HepG2 (cell line): ENCODE measurements at regions not wholly inside any gene's neighbourhood (a gene's known extent, or its start where the extent isn't known, plus 50 kb on each side); places are given as distances from the start of the nearest gene placed in this dataset.

Experiments
- ATAC-seq: fragments of 200-7000 bp; cut with Tn5 transposase; 3 replicates; pipeline ENCODE4 v1.9.1; 2020; ENCODE audit warnings: mild to moderate bottlenecking, moderate library complexity
- BruUV-seq: library from RNA; stranded (reverse); fragments of 400-500 nt; replicated peaks from 2 replicates; lab custom pipeline; 2021; lab: Mats Ljungman, UMichigan
- CTCF ChIA-PET: fragments of 300-600 bp; formaldehyde crosslinking; extraction: SDS; loops from one replicate; lab custom pipeline; 2021; ENCODE audit warnings: low total read pairs, inconsistent platforms, low intra/inter-chr PET ratio; lab: Yijun Ruan, JAX
- POLR2A ChIA-PET: fragments of 350-600 bp; sonication (Branson Sonifier 250); formaldehyde crosslinking; loops from one replicate; lab custom pipeline; 2020; ENCODE audit warnings: antibody characterized with exemption, inconsistent platforms; lab: Yijun Ruan, JAX
- DNase-seq: peaks from one replicate; pipeline ENCODE4 v3.0.0-alpha.2; 2015; ENCODE audit warnings: low spot score
- FAIRE-seq: peaks from 3 replicates; lab custom pipeline; 2011; peaks lifted over from hg19 to GRCh38; lab: Jason Lieb, UNC
- H2AFZ ChIP-seq: one replicate; pipeline ENCODE4 v1.6.1; 2011; ENCODE audit warnings: low read length, inconsistent platforms
- H3K27ac ChIP-seq: fragments of 300-600 bp; 3 replicates; pipeline ENCODE4 v1.8.0; 2011; ENCODE audit warnings: mixed run types, mild to moderate bottlenecking, mixed read lengths, low read length, inconsistent platforms; ENCODE audit not compliant: insufficient read depth; ENCODE audit errors: extremely low read length
- H3K27me3 ChIP-seq, 2 experiments: fragments of 200-600 bp in 1 of 2; 2 replicates in 1 of 2; 3 replicates in 1 of 2; pipeline versions ENCODE4 v1.6.0 to v1.8.0; 2011; ENCODE audit warnings: low read length in 2 of 2, mild to moderate bottlenecking in 2 of 2, moderate library complexity in 2 of 2, inconsistent platforms in 1 of 2; ENCODE audit not compliant: insufficient read depth in 2 of 2, control insufficient read depth in 1 of 2
- H3K36me3 ChIP-seq, 2 experiments: fragments of 200-600 bp in 1 of 2; replicated peaks in 1 of 2; 2 replicates in 1 of 2; 3 replicates in 1 of 2; pipeline versions ENCODE4 v1.5.1 to v1.8.0; 2011; ENCODE audit warnings: low read length in 2 of 2, inconsistent platforms in 1 of 2; ENCODE audit not compliant: insufficient read depth in 2 of 2, control insufficient read depth in 1 of 2
- H3K4me1 ChIP-seq: 2 replicates; pipeline ENCODE4 v1.5.1; 2012; ENCODE audit warnings: low read length, inconsistent platforms; ENCODE audit not compliant: insufficient read depth
- H3K4me2 ChIP-seq: 2 replicates; pipeline ENCODE4 v1.6.0; 2011; ENCODE audit warnings: low read depth, low read length, inconsistent platforms
- H3K4me3 ChIP-seq, 3 experiments: fragments of 200-600 bp in 1 of 3; sonication (generic), shearing (Covaris generic) in 1 of 3; replicated peaks in 1 of 3; 2 replicates each; pipeline ENCODE4 v1.5.1; 2011 to 2016; ENCODE audit warnings: low read length in 3 of 3, inconsistent platforms in 2 of 3, low read depth in 2 of 3, mild to moderate bottlenecking in 2 of 3, control low read depth in 1 of 3, mixed read lengths in 1 of 3; ENCODE audit not compliant: insufficient read depth in 1 of 3
- H3K79me2 ChIP-seq: one replicate; pipeline ENCODE4 v1.6.1; 2011; ENCODE audit warnings: low read length, inconsistent platforms; ENCODE audit not compliant: insufficient read depth
- H3K9ac ChIP-seq: 2 replicates; pipeline ENCODE4 v1.6.0; 2011; ENCODE audit warnings: mild to moderate bottlenecking, low read depth, low read length, inconsistent platforms; ENCODE audit not compliant: insufficient read depth
- H3K9me3 ChIP-seq: 2 replicates; pipeline ENCODE4 v1.5.1; 2012; ENCODE audit warnings: mild to moderate bottlenecking, low read length
- H4K20me1 ChIP-seq: 2 replicates; pipeline ENCODE4 v1.6.0; 2011; ENCODE audit warnings: inconsistent platforms, mild to moderate bottlenecking, low read length, moderate library complexity; ENCODE audit not compliant: insufficient read depth
- CBX2 ChIP-seq, 2 experiments: fragments of 200-600 bp in 1 of 2; sonication (generic); formaldehyde crosslinking in 1 of 2; IDR thresholded peaks; 2 replicates each; pipeline versions ENCODE4 v1.7.0 to v1.8.1; 2018 to 2022; ENCODE audit warnings: low read depth in 2 of 2, low read length in 1 of 2, mild to moderate bottlenecking in 1 of 2, missing genetic modification reagents in 1 of 2
- CEBPB ChIP-seq: IDR thresholded peaks from 2 replicates; pipeline ENCODE4 v1.6.1; 2011; ENCODE audit warnings: low read depth, low read length, improper control_type of control experiment, borderline replicate concordance
- JDP2 ChIP-seq: sonication (generic); formaldehyde crosslinking; IDR thresholded peaks from 2 replicates; pipeline ENCODE4 v1.8.1; 2022; ENCODE audit warnings: missing genetic modification reagents, borderline replicate concordance
- MAFK ChIP-seq, 2 experiments: IDR thresholded peaks in 1 of 2; conservative IDR thresholded peaks in 1 of 2; 2 replicates each; pipeline ENCODE4 v1.6.1; 2011; ENCODE audit warnings: improper control_type of control experiment in 2 of 2, low read length in 2 of 2
- PAWR ChIP-seq: sonication (generic); formaldehyde crosslinking; IDR thresholded peaks from 2 replicates; pipeline ENCODE4 v1.4.0; 2020; ENCODE audit warnings: missing genetic modification reagents, mild to moderate bottlenecking, borderline replicate concordance
- PRDM10 ChIP-seq: sonication (generic); formaldehyde crosslinking; IDR thresholded peaks from 2 replicates; pipeline ENCODE4 v1.4.0; 2020; ENCODE audit warnings: low read depth, missing genetic modification reagents
- RARA ChIP-seq: IDR thresholded peaks from 2 replicates; pipeline ENCODE4 v1.6.1; 2016; ENCODE audit warnings: missing genetic modification reagents, missing compliant biosample characterization
- STAT5B ChIP-seq: sonication (generic); formaldehyde crosslinking; IDR thresholded peaks from 2 replicates; pipeline ENCODE4 v1.4.0; 2020; ENCODE audit warnings: missing genetic modification reagents
- SYNCRIP ChIP-seq: fragments of 200-400 bp; formaldehyde crosslinking; IDR thresholded peaks from 2 replicates; pipeline ENCODE4 v1.6.1; 2018; ENCODE audit warnings: mild to moderate bottlenecking, low read depth, low read length; ENCODE audit not compliant: insufficient read depth
- ZFP62 ChIP-seq: sonication (generic); formaldehyde crosslinking; IDR thresholded peaks from 2 replicates; pipeline ENCODE4 v1.4.0; 2020; ENCODE audit warnings: missing genetic modification reagents
- ZNF225 ChIP-seq: sonication (generic); formaldehyde crosslinking; IDR thresholded peaks from 2 replicates; pipeline ENCODE4 v1.4.0; 2020; ENCODE audit warnings: mild to moderate bottlenecking, missing genetic modification reagents
- ZNF629 ChIP-seq: sonication (generic); formaldehyde crosslinking; conservative IDR thresholded peaks from 2 replicates; pipeline ENCODE4 v1.5.0; 2020; ENCODE audit warnings: missing genetic modification reagents
- ZNF710 ChIP-seq: sonication (generic); formaldehyde crosslinking; IDR thresholded peaks from 2 replicates; pipeline ENCODE4 v1.5.0; 2020; ENCODE audit warnings: mild to moderate bottlenecking, missing genetic modification reagents, borderline replicate concordance
- WGBS: methylation state at CpG from one replicate; pipeline ENCODE4 v1.1.6; 2017; ENCODE audit warnings: low lambda C conversion rate; 5-methylcytosine and 5-hydroxymethylcytosine counted together
- in situ Hi-C: cut with HindIII; loops from 2 replicates; pipeline ENCODE4 v1.10.0; 2017; ENCODE audit warnings: low pct_unique_long_range_greater_than_20kb; ENCODE audit not compliant: extremely low pct_ligation_motif_present
- intact Hi-C: fragments of 100-400 bp; cut with micrococcal nuclease; formaldehyde crosslinking; loops from one replicate; pipeline ENCODE4 v1.10.0; 2022; ENCODE audit not compliant: unreplicated experiment

- TF ChIP-seq CEBPB (no peak), SYNCRIP (no peak), STAT5B (no peak), ZNF710 (no peak), RARA (CRISPR knock-in tag) (no peak), ZNF225 (CRISPR knock-in tag) (no peak), PAWR (CRISPR knock-in tag) (no peak), JDP2 (CRISPR knock-in tag) (no peak)
These were observed 311.0 kb upstream of the PODXL start (continued) for GRCh38 chr7:131867461-131867860.

- POLR2A ChIA-PET = no interaction called here
- no peak overlapping the region for H3K27ac ChIP-seq
- TF ChIP-seq MAFK (conservative IDR thresholded peaks at IDR 0.05 in 1 of 2, IDR thresholded peaks at IDR 0.05 in 1 of 2; ENCODE audit: low read length in 2 of 2) = no peak
- no peak for TF ChIP-seq CBX2 (IDR thresholded peaks at IDR 0.05; ENCODE audit: low read depth, low read length)
- no peak for TF ChIP-seq CBX2 (CRISPR knock-in tag; IDR thresholded peaks at IDR 0.05; ENCODE audit: low read depth)
- no peak for TF ChIP-seq ZFP62 (CRISPR knock-in tag)
- peak; percentile 42; the same call in 1 of the 2 replicates for TF ChIP-seq ZNF629
- TF ChIP-seq PRDM10 (CRISPR knock-in tag) = no peak
- TF ChIP-seq, all 625 proteins: peak for 1
- no peak overlapping the region for H3K4me2 ChIP-seq
- H3K9me3 ChIP-seq = no peaks in the 10 kb centered on the region
- no peaks in the 10 kb centered on the region for H3K27me3 ChIP-seq
- no peak overlapping the region for H3K4me3 ChIP-seq
- no peaks in the 10 kb centered on the region for H3K79me2 ChIP-seq
- WGBS = 34% methylated on average over 2 of the region's 2 CpGs
- ATAC-seq (no peak), DNase-seq (no peak), FAIRE-seq (no peak)
- H3K9ac ChIP-seq = no peak overlapping the region
- no peak overlapping the region for H2AFZ ChIP-seq
- CTCF ChIA-PET = no interaction called here
- H4K20me1 ChIP-seq = no peaks in the 10 kb centered on the region
- intact Hi-C loops (no loop called here), in situ Hi-C loops (no loop called here)
- H3K4me1 ChIP-seq = no peaks in the 10 kb centered on the region
- BruUV-seq = no TSS peak
- H3K36me3 ChIP-seq = no peaks in the 10 kb centered on the region
These were observed 309.5 kb upstream of the PODXL start for GRCh38 chr7:131865911-131866310.
